Activated naive CD4-positive, alpha-beta T cell treated with anti-CD3 and anti-CD28 coated beads, Interleukin-2, amount 50 U/mL, for 16 hours (primary cell): ENCODE measurements at regions not wholly inside any gene's neighbourhood (a gene's known extent, or its start where the extent isn't known, plus 50 kb on each side); places are given as distances from the start of the nearest gene placed in this dataset.

Experiments
- DNase-seq: peaks from one replicate; pipeline ENCODE4 v3.0.0-alpha.2; 2020

DNA sequence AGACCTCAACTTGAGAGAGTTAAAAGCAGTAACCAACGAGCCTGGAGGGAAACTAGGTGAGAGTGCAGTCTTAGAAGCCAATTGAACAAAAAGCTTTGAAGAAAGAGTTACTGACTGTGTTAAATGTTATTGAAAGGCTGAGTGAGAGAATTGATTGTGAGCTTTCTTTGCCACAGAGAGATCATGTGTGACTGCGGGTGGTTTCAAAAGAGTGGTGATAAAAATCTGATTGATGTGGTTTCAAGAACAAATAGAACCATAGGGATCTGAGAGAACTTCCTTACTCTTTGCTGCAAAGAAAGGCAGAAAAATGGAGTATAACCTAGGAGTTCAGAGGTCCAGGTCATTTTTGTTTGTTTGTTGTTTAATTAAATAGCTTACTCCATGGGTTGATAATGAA, 759.9 kb upstream of the ALCAM start:
- no peak for DNase-seq

DNA sequence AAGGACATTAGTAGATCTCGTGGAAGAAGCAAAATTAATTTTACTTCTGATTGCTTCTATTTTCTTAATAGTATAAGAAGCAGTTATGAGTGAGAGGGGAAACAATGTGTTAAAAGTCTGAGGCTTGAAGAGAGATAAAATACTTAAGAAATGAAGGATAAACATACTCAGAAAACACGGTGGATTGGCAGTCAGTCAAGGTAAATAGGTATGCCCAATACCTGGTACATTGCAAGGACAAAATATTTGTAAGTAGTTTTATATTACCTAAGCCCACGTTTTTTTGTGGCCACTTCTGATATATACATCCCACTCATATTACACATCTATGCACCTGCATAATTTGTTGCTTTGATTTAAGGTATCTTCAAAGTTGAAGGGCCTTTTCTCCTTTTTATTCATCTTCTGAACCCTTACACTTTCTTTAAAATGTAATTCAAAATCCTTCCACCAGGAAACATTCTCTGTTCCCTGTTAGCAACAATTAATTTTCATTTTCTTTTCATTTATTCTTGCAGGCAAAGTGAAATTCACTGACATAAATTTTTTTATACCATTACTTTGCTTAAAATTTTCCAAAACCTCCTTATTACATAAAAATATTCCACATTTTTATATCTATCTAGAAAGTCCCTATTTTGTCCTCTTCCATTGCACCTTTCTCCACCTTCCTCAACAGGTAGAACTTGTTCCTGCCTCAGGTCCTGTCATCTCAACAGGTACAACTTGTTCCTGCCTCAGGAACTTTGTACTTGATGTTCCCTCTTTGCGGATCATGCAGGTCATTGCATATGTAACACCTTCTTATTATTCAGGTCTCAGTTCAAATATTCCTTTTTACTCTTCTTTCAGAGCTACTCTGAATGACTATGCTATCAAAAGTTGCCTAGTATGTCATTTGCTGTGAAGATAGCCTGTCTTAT, 755.7 kb upstream of the ALCAM start:
- no peak for DNase-seq

DNA sequence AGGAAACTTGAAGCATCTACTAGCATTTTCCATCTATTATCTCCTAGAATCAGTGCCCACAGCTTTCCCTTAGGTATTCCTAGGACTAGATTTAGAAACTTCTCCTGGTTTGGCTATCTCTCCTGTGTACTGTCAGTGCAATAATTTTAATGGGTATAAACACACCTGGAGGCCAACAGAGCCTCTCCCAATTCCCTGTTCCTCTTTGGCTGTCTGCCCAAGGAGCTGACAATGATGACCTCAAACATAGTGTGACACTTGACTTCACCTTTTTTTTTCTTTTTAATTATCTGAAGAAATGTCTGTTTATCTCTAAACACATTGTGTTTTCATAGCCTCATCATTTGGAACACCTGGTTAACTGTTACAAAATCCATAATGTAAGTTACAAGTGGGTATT, 754.5 kb upstream of the ALCAM start:
- no peak for DNase-seq

DNA sequence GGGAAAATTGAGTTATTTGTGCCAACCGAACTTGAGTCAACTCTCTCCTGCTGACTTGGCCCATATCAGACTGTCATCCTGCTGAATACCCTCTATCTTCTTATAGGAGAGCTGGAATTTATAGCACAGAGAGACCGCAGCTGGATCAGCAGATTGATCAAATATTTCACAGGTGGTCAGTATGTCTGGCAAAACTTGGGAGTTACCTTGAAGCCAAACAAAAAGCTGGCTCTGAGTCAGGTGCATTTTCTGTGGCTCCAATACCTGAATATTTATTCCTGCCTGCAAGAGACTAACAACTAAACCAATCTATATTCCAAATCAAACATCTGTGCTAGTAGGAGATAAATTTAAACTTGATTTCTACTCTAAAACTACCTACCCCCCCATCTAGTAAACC, 752.1 kb upstream of the ALCAM start:
- no peak for DNase-seq

DNA sequence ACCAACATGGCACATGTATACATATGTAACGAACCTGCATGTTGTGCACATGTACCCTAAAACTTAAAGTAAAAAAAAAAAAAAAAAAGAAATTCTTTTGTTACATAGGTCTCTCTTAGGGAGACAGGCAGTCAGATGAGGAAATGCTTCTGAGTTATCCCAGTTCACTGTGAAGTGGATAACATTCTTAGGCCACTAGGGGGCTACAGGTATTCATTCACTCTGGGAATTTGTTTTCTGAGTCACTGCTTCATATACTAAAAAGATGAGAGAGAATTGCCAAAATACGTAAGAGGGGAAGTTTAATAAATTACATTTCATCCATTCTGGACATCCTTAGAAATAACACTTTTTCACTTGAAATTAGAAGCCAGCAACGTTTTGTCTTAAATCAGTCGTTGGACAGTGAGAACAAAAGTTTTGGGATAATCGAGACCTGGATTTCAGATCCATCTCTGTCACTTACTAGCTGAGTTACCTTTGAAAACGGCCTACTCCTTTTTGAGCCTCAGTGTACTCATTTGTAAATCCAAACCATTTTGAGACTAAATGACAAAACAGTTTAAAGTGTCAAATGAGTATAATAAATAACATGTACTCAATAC, 738.4 kb upstream of the ALCAM start:
- DNase-seq = no peak

DNA sequence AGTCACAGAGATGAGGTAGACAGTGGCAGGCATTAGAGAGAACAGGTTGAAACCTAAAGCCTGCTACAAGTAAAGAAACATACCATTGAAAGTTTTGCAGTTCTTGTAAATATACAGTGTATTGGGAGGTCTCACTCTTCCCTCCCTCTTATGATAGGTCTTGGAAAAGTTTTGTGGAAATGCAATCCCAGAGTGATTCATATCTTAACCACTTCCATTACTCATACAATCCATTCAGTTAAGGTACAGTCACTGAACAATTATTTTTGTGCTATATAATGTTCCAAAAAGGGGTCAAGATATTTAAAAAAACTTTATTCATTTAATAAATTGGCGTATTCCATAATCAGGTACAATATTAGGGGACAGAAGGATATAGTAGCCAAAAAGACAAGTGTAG, 737.7 kb upstream of the ALCAM start:
- no peak for DNase-seq

DNA sequence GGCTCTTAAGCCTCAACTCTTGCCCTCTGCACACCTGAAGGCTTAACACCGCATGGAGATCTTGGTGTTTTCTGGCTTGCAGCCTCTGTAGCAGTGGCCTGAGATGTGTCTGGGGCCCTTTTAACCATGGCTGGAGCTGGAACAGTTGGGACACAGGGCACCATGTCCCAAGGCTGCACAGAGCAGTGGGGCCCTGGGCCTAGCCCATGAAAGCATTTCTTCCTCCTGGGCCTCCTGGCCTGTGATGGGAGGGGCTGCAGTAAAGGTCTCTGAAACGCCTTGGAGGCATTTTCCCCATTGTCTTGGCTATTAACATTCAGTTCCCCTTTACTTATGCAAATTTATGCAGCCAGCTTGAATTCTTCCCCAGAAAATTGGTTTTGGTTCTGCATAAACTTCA, 735.5 kb upstream of the ALCAM start:
- DNase-seq = no peak

DNA sequence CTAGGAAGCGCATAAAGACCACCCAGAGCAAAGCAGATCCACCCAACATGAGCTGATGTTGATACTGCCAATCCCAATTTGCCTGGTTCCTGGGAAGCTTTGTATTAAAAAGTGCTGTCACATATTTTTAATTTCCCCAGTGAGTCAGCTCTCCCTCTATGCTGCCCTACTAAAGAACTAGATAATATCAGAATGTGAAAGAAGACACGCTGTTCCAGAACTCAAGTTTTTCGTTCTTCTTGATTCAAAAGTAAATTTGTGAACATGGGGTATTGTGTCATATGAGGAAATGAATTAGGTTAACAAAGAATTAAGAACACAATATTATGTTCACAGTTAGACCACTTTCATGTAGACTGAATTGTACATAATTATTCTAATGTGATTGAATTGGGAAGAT, 734.2 kb upstream of the ALCAM start:
- DNase-seq = no peak

DNA sequence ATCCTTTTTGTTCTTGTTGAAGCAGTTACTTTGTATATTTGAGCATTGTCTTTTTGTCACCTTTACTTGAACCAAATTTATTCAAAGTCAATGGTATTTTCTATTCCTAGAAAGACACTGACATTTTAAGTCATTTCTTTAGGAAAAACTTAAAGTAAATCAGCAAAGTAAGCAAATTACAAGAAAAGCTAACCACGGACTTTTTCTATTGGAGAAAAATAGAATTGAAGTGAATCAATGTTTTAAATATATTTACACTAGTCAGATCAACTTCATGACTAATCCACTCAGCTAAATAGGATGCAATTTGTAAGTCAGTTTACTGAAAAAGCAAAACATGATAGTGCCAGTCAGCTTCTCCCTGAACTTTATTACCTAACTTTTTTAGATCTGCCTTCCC, 733.8 kb upstream of the ALCAM start:
- DNase-seq = no peak

DNA sequence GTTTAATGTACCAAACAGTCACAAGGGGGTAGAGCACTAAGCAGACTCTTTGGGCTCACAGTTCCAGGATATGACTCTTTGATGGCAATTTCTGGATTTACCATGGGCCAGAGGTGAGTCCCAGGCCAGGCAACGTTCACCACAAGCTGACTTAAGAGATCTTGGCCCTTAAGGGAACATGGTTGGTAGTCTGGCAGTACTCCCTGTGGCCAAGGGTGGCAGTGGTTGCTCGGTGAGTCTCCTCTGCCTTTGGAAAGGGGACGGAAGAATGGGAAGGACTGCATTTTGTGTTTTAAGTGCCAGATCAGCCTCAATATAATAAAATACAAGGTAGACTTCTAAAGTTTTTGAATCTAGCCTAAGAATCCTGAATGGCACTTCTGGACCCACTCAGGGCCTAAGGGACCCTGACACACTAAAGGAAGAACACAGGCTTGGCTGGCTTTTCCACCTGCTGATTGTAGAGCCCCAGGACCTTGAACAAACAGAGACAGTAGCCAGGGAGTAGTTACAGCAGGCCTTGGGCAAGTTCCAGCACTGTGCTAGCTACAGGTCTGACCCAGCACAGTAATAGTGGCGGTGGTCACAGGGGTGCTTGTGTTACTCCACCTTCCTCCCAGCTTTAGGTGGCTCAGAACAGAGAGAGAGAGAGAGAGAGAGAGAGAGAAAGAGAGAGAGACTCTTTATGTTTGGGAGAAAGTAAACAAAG, 730.7 kb upstream of the ALCAM start:
- no peak for DNase-seq

DNA sequence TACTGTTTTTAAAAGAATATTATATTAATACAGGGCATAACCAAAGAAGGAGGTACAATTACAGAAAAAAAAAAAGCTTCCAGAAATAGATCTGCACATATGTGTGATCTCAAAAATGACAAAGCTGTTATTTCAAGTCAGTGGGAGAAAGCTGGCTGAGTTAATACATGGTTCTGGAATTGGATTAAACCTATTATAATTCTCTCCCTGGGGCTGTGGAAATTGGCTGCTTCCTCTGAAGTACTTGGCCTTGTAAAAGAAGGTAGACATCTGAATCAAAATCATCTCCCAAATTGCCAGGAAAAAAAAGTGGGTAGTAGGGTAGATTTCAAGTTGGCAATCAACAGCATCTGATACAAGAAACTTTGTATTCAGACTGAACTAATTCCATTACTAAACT, 723.9 kb upstream of the ALCAM start:
- DNase-seq = no peak

DNA sequence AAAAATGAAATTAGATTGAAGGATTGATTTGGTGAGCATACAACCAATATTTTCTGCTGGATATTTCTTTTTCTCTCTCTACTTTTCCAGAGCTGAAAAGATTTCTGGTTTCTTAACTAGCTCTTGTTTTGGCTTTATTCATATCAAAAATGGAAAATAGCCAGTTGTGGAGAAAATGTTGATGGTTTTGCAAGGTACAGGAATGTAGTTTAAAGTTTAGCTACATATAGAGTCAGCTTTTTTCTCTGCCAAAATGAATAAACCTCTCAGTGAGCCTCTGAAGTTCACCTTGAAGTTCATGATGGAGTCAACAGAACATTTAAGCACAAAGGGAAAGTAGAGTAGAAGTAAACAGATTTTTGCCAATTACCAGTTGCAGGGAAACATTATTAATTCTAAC, 720.5 kb upstream of the ALCAM start:
- DNase-seq = no peak

DNA sequence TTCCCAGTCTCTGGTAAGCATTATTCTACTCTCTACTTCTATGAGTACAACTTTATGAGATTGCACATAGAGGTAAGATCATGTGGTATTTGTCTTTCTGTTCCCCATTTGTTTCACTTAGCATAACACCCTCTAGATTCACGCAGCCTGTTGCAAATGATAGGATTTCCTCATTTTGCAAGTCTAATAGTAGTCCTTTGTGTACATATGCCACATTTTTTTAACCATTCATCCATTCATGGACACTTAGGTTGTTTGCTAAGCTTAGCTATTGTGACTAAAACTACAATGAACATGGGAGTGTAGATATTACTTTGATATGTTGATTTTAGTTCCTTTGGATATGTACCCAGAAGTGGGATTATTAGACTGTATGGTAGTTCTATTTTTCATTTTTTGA, 717.9 kb upstream of the ALCAM start:
- DNase-seq = no peak

DNA sequence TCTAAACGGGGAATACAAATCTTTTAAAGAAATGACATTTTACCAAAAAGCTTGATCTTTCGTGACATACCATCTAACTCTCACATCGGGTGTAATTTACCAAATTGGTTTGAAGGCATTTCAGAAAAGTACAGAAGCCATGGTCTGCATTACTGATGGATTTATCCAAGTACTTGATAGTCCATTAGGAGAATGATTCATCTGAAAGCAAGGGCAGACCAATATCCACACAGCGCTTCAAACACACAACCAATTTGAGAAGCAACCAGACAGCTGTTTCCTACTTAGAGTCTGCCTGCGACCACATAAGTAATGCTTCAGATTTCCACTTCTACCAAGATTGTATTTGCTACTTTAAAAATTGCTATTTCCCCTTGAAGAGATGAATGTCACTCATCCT, 697.6 kb upstream of the ALCAM start:
- no peak for DNase-seq

DNA sequence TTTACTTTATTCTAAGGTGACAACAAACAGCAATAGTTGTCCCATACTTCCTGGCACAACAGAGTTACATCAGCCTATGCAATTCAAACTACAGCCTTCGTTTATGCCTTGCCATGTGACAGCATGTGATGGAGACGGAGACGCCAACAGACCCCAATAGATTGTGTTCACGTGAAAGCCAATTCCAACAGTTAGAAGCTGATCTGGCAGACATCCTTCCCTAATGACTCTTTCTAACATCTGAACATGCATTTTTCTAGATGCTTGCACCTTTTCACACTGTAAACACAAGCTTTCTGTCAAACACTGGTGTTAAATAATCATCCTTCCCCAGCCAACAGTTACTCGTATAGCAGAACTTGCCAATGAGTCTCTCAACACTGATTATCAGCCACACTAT, 694.4 kb upstream of the ALCAM start:
- no peak for DNase-seq

DNA sequence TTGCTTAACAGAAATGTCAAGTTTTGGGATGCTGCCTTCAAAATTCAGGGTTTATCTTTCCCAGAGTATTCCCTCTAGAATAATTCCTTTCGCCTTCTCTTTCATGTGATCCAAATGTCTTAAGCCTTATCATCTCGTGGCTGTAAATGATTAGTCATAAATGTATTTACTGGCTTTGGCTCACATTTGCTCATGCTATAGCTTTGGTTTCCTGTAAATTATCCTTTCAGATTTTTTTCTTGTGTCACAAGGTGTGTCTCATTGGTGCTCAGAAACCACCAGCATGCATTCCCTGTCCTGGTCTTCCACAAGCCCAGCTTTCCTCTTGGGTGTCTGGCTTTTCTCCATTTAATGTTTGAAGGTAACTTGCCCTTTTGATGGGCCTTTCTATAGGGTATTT, 692.7 kb upstream of the ALCAM start:
- DNase-seq = no peak

DNA sequence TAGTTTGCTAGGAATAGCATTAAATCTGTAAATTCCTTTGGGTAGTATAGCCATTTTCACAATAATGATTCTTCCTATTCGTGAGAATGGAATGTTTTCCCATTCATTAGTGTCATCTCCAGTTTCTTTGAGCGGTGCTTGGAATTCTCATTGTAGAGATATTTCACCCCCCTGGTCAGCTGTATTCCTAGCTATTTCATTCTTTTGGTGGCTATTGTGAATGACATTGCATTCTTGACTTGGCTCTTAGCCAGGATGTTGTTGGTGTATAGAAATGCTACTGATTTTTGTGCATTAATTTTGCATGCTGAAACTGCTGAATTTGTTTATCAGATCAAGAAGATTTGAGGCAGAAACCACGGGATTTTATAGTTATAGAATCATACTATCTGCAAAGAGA, 690.5 kb upstream of the ALCAM start:
- no peak for DNase-seq

DNA sequence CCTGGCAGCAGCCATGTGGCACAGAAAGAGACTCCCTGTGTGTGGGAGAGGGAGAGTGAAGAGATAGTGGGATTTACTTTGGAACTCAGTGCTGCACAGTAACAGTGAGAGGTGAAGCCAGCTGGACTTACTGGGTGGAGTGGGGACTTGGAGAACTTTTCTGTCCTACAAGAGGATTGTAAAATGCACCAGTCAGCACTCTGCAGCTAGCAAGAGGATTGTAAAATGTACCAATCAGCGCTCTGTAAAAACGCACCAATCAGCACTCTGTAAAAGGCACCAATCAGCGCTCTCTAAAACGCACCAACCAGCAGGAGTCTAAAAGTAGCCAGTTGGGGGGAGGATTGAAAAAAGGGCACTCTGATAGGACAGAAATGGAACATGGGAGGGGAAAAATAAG, 688.8 kb upstream of the ALCAM start:
- no peak for DNase-seq

DNA sequence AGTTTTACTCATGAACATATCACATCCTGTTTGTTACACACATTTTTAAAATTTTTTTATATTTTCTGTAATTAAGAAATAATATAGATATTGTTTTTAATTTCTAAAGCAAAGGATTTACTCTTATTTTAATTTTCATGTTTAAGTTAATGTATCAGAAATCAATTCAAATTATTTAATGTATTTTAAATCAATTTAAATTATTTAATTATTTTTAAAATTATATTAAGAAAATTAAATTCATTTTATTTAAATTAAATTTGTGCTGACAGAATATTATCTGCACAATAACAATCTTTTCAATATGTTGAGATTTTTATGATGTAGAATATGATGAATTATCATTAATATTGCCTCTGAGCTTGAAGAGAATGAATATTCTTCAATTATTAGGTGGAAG, 681.2 kb upstream of the ALCAM start:
- DNase-seq = no peak

DNA sequence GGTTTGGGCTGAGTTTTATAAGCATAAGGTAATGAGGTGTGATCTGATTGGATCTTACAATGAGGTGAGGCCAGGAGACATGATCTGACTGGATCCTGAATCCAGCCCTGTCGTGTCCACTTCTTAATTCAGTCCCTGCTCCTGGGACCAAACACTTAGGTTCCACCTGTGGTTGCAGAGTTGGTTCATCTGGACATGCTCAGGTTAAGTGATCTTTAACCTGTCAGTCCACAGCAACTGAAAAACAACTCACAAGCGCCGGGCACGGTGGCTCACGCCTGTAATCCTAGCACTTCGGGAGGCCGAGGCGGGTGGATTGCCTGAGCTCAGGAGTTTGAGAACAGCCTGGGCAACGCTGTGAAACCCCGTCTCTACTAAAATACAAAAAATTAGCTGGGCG, 679.3 kb upstream of the ALCAM start:
- no peak for DNase-seq

DNA sequence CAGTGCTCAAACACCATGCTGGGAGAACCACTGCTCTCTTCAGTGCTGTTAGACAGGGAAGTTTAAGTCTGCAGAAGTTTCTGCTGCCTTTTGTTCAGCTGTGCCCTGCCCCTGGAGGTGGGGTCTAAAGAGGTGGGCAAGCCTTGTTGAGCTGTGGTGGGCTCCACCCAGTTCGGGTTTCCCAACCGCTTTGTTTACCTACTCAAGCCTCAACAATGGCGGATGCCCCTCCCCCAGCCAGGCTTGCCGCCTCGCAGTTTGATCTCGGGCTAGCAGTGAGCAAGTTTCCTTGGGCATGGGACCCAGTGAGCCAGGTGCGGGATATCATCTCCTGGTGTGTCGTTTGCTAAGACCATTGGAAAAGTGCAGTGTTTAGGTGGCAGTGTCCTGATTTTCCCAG, 670.2 kb upstream of the ALCAM start:
- DNase-seq = no peak

DNA sequence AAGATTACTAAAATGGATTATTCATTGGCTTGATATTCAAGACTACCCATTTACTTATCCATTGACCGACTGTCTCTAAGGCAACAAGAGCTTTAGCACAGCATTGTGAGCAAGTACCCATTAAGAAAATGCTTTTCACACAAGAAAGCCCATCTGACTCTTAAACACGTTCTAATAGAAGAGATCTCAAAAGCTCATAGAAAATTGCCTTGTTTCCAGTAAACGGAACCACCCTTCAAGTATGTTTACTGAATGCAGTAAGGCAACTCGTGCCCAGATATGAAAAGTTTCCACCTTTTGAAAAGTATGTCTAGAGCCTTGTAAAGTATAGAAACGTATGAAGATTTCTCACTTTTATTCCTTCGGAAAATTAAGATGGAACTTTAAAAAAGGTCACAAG, 655.3 kb upstream of the ALCAM start:
- no peak for DNase-seq

DNA sequence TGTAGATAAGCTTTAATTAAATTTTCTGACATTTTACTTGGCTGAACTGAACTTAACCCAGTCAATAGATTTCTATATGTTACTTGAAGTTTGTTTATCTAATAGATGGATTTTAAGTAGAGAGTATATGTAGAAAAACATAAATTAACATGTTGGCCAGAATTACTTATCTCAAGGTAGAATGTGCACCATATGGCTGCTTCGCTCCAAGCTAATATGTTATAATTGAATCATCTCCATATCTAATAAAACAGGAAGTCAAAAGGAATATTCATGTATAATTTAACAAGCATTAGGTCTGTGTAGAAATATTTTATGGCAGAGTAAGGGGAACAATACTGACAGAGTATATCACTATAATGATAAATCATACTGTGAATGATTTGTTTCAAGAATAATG, 650.7 kb upstream of the ALCAM start:
- DNase-seq = no peak

DNA sequence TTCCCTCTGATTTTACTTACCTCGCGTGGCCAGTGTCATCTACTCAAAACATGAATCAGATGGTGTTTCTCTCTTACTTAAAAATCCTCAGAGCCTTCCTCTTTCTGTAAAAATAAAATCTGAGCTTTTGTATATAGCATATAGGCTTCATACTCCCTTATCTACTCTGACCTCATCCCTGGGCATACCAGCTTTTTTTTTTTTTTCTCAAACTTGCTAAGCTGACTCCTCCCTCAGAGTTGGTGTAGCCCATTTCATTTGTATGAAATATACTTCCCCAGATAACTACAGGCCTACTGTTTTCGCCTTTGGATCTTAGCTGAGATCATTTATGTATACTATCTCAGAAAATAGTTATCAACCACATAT, 648.9 kb upstream of the ALCAM start:
- no peak for DNase-seq
